ENCODE measurements at regions not wholly inside any gene's neighbourhood (a gene's known extent, or its start where the extent isn't known, plus 50 kb on each side); places are given as distances from the start of the nearest gene placed in this dataset.

DNA sequence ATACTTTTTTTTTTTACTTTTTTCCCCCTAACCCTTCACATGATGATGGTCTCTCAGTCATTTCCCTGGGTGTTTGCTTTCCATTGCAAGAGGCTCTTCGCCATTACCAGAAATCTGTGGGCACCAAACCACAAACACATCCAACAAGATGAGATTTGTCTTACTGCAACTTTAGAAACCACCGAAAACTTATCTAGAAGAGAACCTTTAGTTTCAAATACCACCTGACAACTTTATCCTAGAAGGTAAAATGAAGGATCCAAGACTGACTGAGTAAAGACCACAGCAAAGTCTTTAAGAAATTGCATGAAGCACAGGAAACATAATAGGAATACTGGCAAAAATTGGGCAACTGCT lies 363.3 kb upstream of the MBL2 start (continued):
- TF ChIP-seq, protein P1, sequence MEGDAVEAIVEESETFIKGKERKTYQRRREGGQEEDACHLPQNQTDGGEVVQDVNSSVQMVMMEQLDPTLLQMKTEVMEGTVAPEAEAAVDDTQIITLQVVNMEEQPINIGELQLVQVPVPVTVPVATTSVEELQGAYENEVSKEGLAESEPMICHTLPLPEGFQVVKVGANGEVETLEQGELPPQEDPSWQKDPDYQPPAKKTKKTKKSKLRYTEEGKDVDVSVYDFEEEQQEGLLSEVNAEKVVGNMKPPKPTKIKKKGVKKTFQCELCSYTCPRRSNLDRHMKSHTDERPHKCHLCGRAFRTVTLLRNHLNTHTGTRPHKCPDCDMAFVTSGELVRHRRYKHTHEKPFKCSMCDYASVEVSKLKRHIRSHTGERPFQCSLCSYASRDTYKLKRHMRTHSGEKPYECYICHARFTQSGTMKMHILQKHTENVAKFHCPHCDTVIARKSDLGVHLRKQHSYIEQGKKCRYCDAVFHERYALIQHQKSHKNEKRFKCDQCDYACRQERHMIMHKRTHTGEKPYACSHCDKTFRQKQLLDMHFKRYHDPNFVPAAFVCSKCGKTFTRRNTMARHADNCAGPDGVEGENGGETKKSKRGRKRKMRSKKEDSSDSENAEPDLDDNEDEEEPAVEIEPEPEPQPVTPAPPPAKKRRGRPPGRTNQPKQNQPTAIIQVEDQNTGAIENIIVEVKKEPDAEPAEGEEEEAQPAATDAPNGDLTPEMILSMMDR (IDR thresholded peaks at IDR 0.05; ENCODE audit: poor library complexity, severe bottlenecking): no peak

DNA sequence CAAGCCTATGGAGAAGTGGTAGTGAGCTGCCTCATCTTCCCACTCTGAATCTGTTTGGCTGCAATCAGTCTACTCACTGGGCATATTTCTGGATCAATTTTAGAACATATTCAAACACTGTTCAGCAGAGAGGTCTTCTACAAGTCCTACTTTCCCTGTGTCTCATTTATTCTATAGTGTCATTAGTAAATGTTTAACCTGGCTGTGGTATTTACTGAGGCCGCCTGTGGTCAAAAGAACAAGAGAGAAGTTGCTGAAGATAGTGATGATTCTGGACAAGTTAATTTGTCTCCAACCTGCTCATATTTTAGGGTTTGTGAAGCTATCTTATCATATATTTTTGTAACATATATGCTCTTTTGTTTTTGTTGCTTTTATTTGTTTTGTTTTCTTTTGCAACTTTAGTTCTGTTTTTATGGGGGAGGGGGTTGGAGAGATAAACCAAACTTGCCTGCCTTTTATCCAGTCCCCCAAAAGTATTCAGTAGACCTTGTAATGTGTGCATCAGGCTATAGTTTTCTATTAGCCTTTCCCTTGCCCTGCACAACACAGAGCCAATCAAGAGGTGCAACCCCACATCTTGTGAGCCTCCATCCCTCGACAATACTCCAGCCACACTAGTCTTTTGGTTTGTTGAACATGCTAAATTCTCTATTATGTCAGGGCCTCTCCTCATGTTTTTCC lies 362.8 kb upstream of the MBL2 start:
- TF ChIP-seq, protein P1 (IDR thresholded peaks at IDR 0.05; ENCODE audit: poor library complexity, severe bottlenecking): no peak
- TF ChIP-seq, protein P2, sequence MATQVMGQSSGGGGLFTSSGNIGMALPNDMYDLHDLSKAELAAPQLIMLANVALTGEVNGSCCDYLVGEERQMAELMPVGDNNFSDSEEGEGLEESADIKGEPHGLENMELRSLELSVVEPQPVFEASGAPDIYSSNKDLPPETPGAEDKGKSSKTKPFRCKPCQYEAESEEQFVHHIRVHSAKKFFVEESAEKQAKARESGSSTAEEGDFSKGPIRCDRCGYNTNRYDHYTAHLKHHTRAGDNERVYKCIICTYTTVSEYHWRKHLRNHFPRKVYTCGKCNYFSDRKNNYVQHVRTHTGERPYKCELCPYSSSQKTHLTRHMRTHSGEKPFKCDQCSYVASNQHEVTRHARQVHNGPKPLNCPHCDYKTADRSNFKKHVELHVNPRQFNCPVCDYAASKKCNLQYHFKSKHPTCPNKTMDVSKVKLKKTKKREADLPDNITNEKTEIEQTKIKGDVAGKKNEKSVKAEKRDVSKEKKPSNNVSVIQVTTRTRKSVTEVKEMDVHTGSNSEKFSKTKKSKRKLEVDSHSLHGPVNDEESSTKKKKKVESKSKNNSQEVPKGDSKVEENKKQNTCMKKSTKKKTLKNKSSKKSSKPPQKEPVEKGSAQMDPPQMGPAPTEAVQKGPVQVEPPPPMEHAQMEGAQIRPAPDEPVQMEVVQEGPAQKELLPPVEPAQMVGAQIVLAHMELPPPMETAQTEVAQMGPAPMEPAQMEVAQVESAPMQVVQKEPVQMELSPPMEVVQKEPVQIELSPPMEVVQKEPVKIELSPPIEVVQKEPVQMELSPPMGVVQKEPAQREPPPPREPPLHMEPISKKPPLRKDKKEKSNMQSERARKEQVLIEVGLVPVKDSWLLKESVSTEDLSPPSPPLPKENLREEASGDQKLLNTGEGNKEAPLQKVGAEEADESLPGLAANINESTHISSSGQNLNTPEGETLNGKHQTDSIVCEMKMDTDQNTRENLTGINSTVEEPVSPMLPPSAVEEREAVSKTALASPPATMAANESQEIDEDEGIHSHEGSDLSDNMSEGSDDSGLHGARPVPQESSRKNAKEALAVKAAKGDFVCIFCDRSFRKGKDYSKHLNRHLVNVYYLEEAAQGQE (IDR thresholded peaks at IDR 0.05; ENCODE audit: borderline replicate concordance): no peak
- no peak for TF ChIP-seq EZH2 (IDR thresholded peaks at IDR 0.05; ENCODE audit: borderline replicate concordance, insufficient read depth, low read length, poor library complexity, severe bottlenecking)
- no peak for TF ChIP-seq POLR2AphosphoS5 (IDR thresholded peaks at IDR 0.05)
- TF ChIP-seq RAD21 (conservative IDR thresholded peaks at IDR 0.05): no peak
- no peak for TF ChIP-seq SMC3 (conservative IDR thresholded peaks at IDR 0.05; ENCODE audit: poor library complexity)
- no peak for TF ChIP-seq TAF1 (IDR thresholded peaks at IDR 0.05; ENCODE audit: low read depth)
- TF ChIP-seq EP300 (conservative IDR thresholded peaks at IDR 0.05; ENCODE audit: poor library complexity, severe bottlenecking): no peak
- no peak for TF ChIP-seq MXI1 (conservative IDR thresholded peaks at IDR 0.05; ENCODE audit: poor library complexity, severe bottlenecking)
- Histone ChIP-seq H3K9ac (ENCODE audit: low read length) (no peak overlapping the region), H4K20me1 (ENCODE audit: insufficient read depth) (no peaks in the 10 kb centered on the region), H3K4me3 (ENCODE audit: low read length) (no peak overlapping the region), H3K9me3 (ENCODE audit: low read length) (no peaks in the 10 kb centered on the region), H3K79me2 (replicated peaks; ENCODE audit: insufficient read depth, low read length) (no peaks in the 10 kb centered on the region), H3K27me3 (ENCODE audit: insufficient read depth, low read depth, low read length) (no peaks in the 10 kb centered on the region), H3K9me2 (ENCODE audit: insufficient read depth, low read length) (no peaks in the 10 kb centered on the region), H3K27ac (ENCODE audit: low read length) (no peak overlapping the region), H3F3A (ENCODE audit: insufficient read depth, low read length, poor library complexity, severe bottlenecking) (no peaks in the 10 kb centered on the region), H2AFZ (ENCODE audit: low read depth, low read length) (no peak overlapping the region), H3K36me3 (ENCODE audit: insufficient read depth, low read length) (no peaks in the 10 kb centered on the region), H3K4me2 (ENCODE audit: low read length) (no peak overlapping the region)
